Adrenal gland (tissue), 5 donors: ENCODE measurements at regions not wholly inside any gene's neighbourhood (a gene's known extent, or its start where the extent isn't known, plus 50 kb on each side); places are given as distances from the start of the nearest gene placed in this dataset.

Experiments
- CTCF ChIP-seq, 6 experiments: fragments of 450-650 bp in 4 of 6; fragments of 200-600 bp in 2 of 6; sonication (generic) in 1 of 6; IDR thresholded peaks; 1 replicate in 5 of 6; 2 replicates in 1 of 6; pipeline versions ENCODE4 v1.5.1 to v1.8.0; 2016 to 2021; ENCODE audit warnings: antibody characterized with exemption in 6 of 6, mild to moderate bottlenecking in 2 of 6, moderate library complexity in 1 of 6
- POLR2A ChIP-seq, 2 donors: fragments of 450-650 bp; IDR thresholded peaks; one replicate each; pipeline ENCODE4 v1.6.1; 2017; ENCODE audit warnings: antibody characterized with exemption in 2 of 2, mild to moderate bottlenecking in 2 of 2, moderate library complexity in 1 of 2
- donor health status: DM: no; HTN: no; CAD: no.

GRCh38 chr3:164450276-164450905 lies 627.9 kb downstream of the SI start:
- TF ChIP-seq CTCF (IDR thresholded peaks at IDR 0.05) (no peak), POLR2A (IDR thresholded peaks at IDR 0.05) (no peak)
